ENCODE measurements at regions not wholly inside any gene's neighbourhood (a gene's known extent, or its start where the extent isn't known, plus 50 kb on each side); places are given as distances from the start of the nearest gene placed in this dataset.
A peak's percentile ranks its signal among the peaks of the same experiment; 100 is the strongest.

GRCh38 chr6:90941885-90942284, 355.0 kb upstream of the MAP3K7 start:
- H3K4me3 ChIP-seq (ENCODE audit: low read depth in 1 of 3, low read length in 3 of 3) = no peak overlapping the region
- H3K27ac ChIP-seq (ENCODE audit: low read depth in 1 of 2, low read length in 2 of 2) = no peak overlapping the region
- peaks cover 0 to 3% (median 0%) of the 10 kb centered on the region in 4 donors for H3K9me3 ChIP-seq (ENCODE audit: control insufficient read depth in 4 of 4, low read length in 3 of 4)
- no peak overlapping the region for H3K9ac ChIP-seq (ENCODE audit: low read depth in 1 of 2, low read length in 2 of 2)
- TF ChIP-seq RXRA (IDR thresholded peaks at IDR 0.05) = no peak
- no peak for TF ChIP-seq GABPA (IDR thresholded peaks at IDR 0.05 in 1 of 2, conservative IDR thresholded peaks at IDR 0.05 in 1 of 2)
- no peak for TF ChIP-seq FOXA2 (IDR thresholded peaks at IDR 0.05)
- no peak for TF ChIP-seq HNF4A (conservative IDR thresholded peaks at IDR 0.05)
- TF ChIP-seq JUND (IDR thresholded peaks at IDR 0.05) = no peak
- TF ChIP-seq EGR1 (IDR thresholded peaks at IDR 0.05; ENCODE audit: low read depth in 2 of 2) = no peak
- no peak for TF ChIP-seq FOXA1 (IDR thresholded peaks at IDR 0.05)
- no peak for TF ChIP-seq CTCF (IDR thresholded peaks at IDR 0.05; ENCODE audit: low read depth, low read length, missing input control)
- no peak for TF ChIP-seq RAD21 (IDR thresholded peaks at IDR 0.05)
- no peak for TF ChIP-seq HNF4G (IDR thresholded peaks at IDR 0.05)
- TF ChIP-seq SP1 (IDR thresholded peaks at IDR 0.05) = no peak
- no peak for TF ChIP-seq YY1 (IDR thresholded peaks at IDR 0.05)
- no peak for TF ChIP-seq TAF1 (conservative IDR thresholded peaks at IDR 0.05)
- no peak for TF ChIP-seq ATF3 (IDR thresholded peaks at IDR 0.05)
- H3K36me3 ChIP-seq (ENCODE audit: control insufficient read depth in 4 of 4, insufficient read depth in 3 of 4, low read depth in 1 of 4, low read length in 3 of 4) = no peaks in the 10 kb centered on the region
- no peaks in the 10 kb centered on the region for H3K27me3 ChIP-seq (ENCODE audit: control insufficient read depth in 4 of 4, insufficient read depth in 4 of 4, low read length in 3 of 4)
- no peak for DNase-seq (ENCODE audit: low spot score)
- WGBS = 77% methylated on average over 7 of the region's 7 CpGs
- H3K4me1 ChIP-seq (ENCODE audit: control insufficient read depth in 4 of 4, insufficient read depth in 4 of 4, low read length in 3 of 4) = no peaks in the 10 kb centered on the region

GRCh38 chr6:90940812-90941481, 354.1 kb upstream of the MAP3K7 start:
- Histone ChIP-seq H3K36me3 (ENCODE audit: control insufficient read depth in 4 of 4, insufficient read depth in 3 of 4, low read depth in 1 of 4, low read length in 3 of 4) (no peaks in the 10 kb centered on the region), H3K27me3 (ENCODE audit: control insufficient read depth in 4 of 4, insufficient read depth in 4 of 4, low read length in 3 of 4) (no peaks in the 10 kb centered on the region), H3K4me3 (ENCODE audit: low read depth in 1 of 3, low read length in 3 of 3) (no peak overlapping the region), H3K27ac (ENCODE audit: low read depth in 1 of 2, low read length in 2 of 2) (no peak overlapping the region), H3K9ac (ENCODE audit: low read depth in 1 of 2, low read length in 2 of 2) (no peak overlapping the region), H3K4me1 (ENCODE audit: control insufficient read depth in 4 of 4, insufficient read depth in 4 of 4, low read length in 3 of 4) (no peaks in the 10 kb centered on the region), H3K9me3 (ENCODE audit: control insufficient read depth in 4 of 4, low read length in 3 of 4) (peaks cover 0 to 3% (median 0%) of the 10 kb centered on the region in 4 donors)
- TF ChIP-seq RAD21 (IDR thresholded peaks at IDR 0.05) = peak; percentile 78 to 85
- no peak for TF ChIP-seq GABPA (IDR thresholded peaks at IDR 0.05 in 1 of 2, conservative IDR thresholded peaks at IDR 0.05 in 1 of 2)
- no peak for TF ChIP-seq REST (IDR thresholded peaks at IDR 0.05)
- TF ChIP-seq HNF4G (IDR thresholded peaks at IDR 0.05) = no peak
- peak; percentile 49 for TF ChIP-seq CTCF (IDR thresholded peaks at IDR 0.05; ENCODE audit: low read depth, low read length, missing input control)
- no peak for TF ChIP-seq TAF1 (conservative IDR thresholded peaks at IDR 0.05)
- 16% methylated on average over 5 of the region's 5 CpGs for WGBS
- no peak for DNase-seq (ENCODE audit: low spot score)

Data from liver (tissue), 8 donors.